ENCODE measurements at regions not wholly inside any gene's neighbourhood (a gene's known extent, or its start where the extent isn't known, plus 50 kb on each side); places are given as distances from the start of the nearest gene placed in this dataset.

DNA sequence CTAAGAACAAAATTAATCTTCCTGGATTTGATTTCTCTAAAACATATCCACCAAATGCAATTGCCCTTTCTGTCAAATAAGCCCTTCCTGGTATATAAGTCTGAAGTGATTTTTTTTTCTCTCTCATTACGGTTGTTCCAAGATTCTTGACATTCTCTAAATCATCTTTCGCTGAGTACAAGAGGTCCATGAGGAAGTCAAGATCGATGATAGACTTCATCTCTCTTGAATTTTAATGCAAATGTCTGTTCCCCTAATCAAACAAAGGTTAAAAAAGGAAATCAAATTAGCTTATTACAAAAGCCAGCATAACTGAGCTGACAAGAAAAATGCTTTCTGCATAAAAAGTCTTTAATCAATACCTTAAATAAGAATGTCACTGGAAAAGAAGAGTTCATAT lies 77.4 kb upstream of the ITGB1 start:
- WGBS (ENCODE audit: insufficient coverage), result no CpG with 5 or more reads among the region's 3 CpGs
- Histone ChIP-seq H3K9ac (ENCODE audit: low read length) (no peak overlapping the region), H3K4me2 (replicated peaks; ENCODE audit: low read depth, low read length, poor library complexity, severe bottlenecking) (no peak overlapping the region), H3K9me3 (ENCODE audit: control extremely low read depth in 1 of 3, control insufficient read depth in 2 of 3, insufficient read depth in 1 of 3, low read length in 2 of 3) (peaks cover 0 to 14% (median 0%) of the 10 kb centered on the region in 3 donors), H2AFZ (ENCODE audit: insufficient read depth, low read depth, low read length, poor library complexity, severe bottlenecking) (no peak overlapping the region), H3K27me3 (replicated peaks in 1 of 4; ENCODE audit: control extremely low read depth in 1 of 4, control insufficient read depth in 3 of 4, insufficient read depth in 4 of 4, low read length in 3 of 4) (no peaks in the 10 kb centered on the region), H3K27ac (ENCODE audit: low read length in 2 of 2) (no peak overlapping the region), H4K20me1 (ENCODE audit: control insufficient read depth, insufficient read depth, low read length, poor library complexity, severe bottlenecking) (no peaks in the 10 kb centered on the region), H3K79me2 (ENCODE audit: control insufficient read depth, insufficient read depth, low read length) (no peaks in the 10 kb centered on the region), H3K36me3 (replicated peaks in 1 of 2; ENCODE audit: control extremely low read depth in 1 of 2, control insufficient read depth in 1 of 2, extremely low read depth in 1 of 2, insufficient read depth in 2 of 2, low read length in 1 of 2) (no peaks in the 10 kb centered on the region), H3K4me1 (ENCODE audit: control insufficient read depth in 2 of 2, insufficient read depth in 2 of 2, low read length in 2 of 2) (no peaks in the 10 kb centered on the region), H3K4me3 (ENCODE audit: control extremely low read depth in 1 of 5, extremely low read depth in 1 of 5, insufficient read depth in 1 of 5, low read depth in 2 of 5, low read length in 4 of 5) (no peak overlapping the region)
- intact Hi-C loops (cut with micrococcal nuclease), result no loop called here
- no peak overlapping the region for H3K4me3 Mint-ChIP-seq
- DNase-seq, result no peak
- peaks cover 2% of the 10 kb centered on the region for H3K4me1 Mint-ChIP-seq
- H3K27me3 Mint-ChIP-seq, result peaks cover 7% of the 10 kb centered on the region
- H3K9me3 Mint-ChIP-seq (ENCODE audit: insufficient read depth), result no peaks in the 10 kb centered on the region
- TF ChIP-seq EZH2 (IDR thresholded peaks at IDR 0.05; ENCODE audit: borderline replicate concordance, insufficient read depth, low read depth, low read length, poor library complexity, severe bottlenecking) (no peak), CTCF (IDR thresholded peaks at IDR 0.05) (no peak)
- ChIA-PET CTCF (no interaction called here), POLR2A (no interaction called here)
- H3K27ac Mint-ChIP-seq, result no peak overlapping the region
- ATAC-seq (ENCODE audit: low read depth), result no peak

GRCh38 chr10:33034931-33035330 lies 76.9 kb upstream of the ITGB1 start:
- Mint-ChIP-seq H3K27me3 (peaks cover 7% of the 10 kb centered on the region), H3K4me1 (peaks cover 2% of the 10 kb centered on the region), H3K27ac (no peak overlapping the region), H3K4me3 (no peak overlapping the region), H3K9me3 (ENCODE audit: insufficient read depth) (no peaks in the 10 kb centered on the region)
- Histone ChIP-seq H3K27ac (ENCODE audit: low read length in 2 of 2) (no peak overlapping the region), H3K79me2 (ENCODE audit: control insufficient read depth, insufficient read depth, low read length) (no peaks in the 10 kb centered on the region), H3K9ac (ENCODE audit: low read length) (no peak overlapping the region), H3K4me1 (ENCODE audit: control insufficient read depth in 2 of 2, insufficient read depth in 2 of 2, low read length in 2 of 2) (no peaks in the 10 kb centered on the region), H3K27me3 (replicated peaks in 1 of 4; ENCODE audit: control extremely low read depth in 1 of 4, control insufficient read depth in 3 of 4, insufficient read depth in 4 of 4, low read length in 3 of 4) (no peaks in the 10 kb centered on the region), H4K20me1 (ENCODE audit: control insufficient read depth, insufficient read depth, low read length, poor library complexity, severe bottlenecking) (no peaks in the 10 kb centered on the region), H3K36me3 (replicated peaks in 1 of 2; ENCODE audit: control extremely low read depth in 1 of 2, control insufficient read depth in 1 of 2, extremely low read depth in 1 of 2, insufficient read depth in 2 of 2, low read length in 1 of 2) (no peaks in the 10 kb centered on the region), H2AFZ (ENCODE audit: insufficient read depth, low read depth, low read length, poor library complexity, severe bottlenecking) (no peak overlapping the region), H3K4me3 (ENCODE audit: control extremely low read depth in 1 of 5, extremely low read depth in 1 of 5, insufficient read depth in 1 of 5, low read depth in 2 of 5, low read length in 4 of 5) (no peak overlapping the region), H3K9me3 (ENCODE audit: control extremely low read depth in 1 of 3, control insufficient read depth in 2 of 3, insufficient read depth in 1 of 3, low read length in 2 of 3) (peaks cover 0 to 14% (median 0%) of the 10 kb centered on the region in 3 donors), H3K4me2 (replicated peaks; ENCODE audit: low read depth, low read length, poor library complexity, severe bottlenecking) (no peak overlapping the region)
- ChIA-PET CTCF (interaction anchor here (0.6 kb wide), 1 partner anchor 24 kb away, joined by 3 read pairs; no protein-coding TSS in a partner anchor), POLR2A (no interaction called here)
- TF ChIP-seq EZH2 (IDR thresholded peaks at IDR 0.05; ENCODE audit: borderline replicate concordance, insufficient read depth, low read depth, low read length, poor library complexity, severe bottlenecking) (no peak), CTCF (IDR thresholded peaks at IDR 0.05) (no peak)
- DNase-seq (no peak), ATAC-seq (ENCODE audit: low read depth) (no peak)
- no CpG with 5 or more reads among the region's 1 CpG for WGBS (ENCODE audit: insufficient coverage)
- intact Hi-C loops (cut with micrococcal nuclease), result no loop called here

All from B cell (primary cell).